IPS DF 4.7 (cell line): ENCODE measurements at regions not wholly inside any gene's neighbourhood (a gene's known extent, or its start where the extent isn't known, plus 50 kb on each side); places are given as distances from the start of the nearest gene placed in this dataset.

Experiments
- DNase-seq: peaks from one replicate; pipeline ENCODE4 v3.0.0-alpha.2; 2013; ENCODE audit warnings: low spot score; ENCODE audit errors: extremely low read depth

DNA sequence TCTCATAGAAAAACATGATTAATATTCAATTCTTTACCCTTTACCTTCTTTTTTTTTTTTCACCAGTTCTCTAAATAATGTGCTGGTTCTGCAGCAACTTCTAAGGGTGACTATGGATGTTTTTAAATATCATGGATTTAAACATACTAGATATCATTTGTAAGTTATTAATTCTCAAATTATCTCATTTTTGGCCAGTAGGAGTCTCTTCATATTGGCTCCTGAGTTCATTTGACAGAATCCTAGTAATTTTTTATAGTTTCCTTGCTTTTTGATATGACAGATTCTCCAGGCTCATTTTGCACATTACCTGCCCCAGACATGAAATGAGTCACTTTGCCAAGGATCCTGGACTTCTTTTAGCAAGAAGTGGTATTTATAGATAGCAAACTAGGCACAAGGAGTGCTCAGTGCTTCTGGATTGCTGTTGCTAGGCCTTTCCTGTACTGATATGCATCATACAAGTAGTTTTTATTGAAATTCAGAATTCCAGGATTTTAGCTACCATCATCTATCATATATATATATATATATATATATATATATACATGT lies 201.3 kb upstream of the IL12B start:
- DNase-seq, result no peak

DNA sequence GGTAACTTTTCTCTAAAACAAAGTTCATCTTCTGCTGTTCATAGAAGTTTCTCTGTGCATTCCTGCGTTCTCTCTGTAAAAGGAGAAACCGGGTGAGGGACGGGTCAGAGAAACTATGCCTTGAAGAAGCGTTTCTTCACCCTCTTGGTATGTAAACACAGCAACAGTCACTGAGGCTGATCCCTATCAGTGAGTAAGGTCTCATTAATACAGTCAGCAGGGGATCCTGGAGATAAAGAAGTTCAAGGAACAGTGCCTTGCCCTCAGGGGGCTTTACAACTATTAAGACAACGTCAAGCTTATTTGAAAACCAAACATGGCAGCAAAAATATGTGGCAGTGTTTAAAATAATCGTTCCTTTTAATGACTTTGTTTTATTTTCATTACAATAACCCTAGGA lies 202.9 kb upstream of the IL12B start:
- no peak for DNase-seq

DNA sequence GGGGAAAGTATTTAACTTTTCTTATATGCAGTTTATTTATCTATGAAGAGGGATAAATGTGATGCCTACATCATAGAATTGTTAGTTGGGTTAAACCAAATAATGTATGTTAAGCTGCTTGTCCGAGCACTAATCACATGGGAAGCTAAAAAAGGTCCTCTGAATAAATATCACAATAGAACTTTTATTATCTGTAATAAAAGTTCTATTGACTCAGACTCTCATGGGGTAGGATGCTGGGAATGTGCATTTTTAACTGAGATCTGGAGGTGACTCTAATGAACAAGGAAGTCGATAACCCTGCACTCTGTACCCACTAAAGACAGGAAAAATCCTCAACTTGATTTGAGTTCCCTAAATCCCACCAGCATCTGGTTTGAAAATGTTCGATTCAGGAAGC lies 205.9 kb upstream of the IL12B start:
- DNase-seq, result no peak

DNA sequence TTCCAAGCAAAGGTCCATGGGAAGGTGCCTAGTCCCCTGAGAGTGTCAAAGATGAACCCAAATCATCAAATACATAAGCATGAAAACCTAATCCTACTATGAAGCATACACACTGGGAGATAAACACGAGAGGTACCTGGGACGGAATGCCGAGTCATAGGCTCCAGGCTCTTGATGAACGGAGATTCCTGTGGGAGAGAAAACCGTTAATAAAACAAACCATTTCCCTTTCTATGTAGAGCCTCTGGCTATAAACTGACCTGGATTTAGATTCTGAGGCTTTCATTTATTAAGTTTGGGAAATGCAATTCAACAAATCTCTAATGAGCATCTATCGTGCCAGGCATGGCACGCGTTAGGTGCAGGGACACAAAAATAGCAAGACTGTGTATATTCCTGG lies 206.4 kb upstream of the IL12B start:
- no peak for DNase-seq

DNA sequence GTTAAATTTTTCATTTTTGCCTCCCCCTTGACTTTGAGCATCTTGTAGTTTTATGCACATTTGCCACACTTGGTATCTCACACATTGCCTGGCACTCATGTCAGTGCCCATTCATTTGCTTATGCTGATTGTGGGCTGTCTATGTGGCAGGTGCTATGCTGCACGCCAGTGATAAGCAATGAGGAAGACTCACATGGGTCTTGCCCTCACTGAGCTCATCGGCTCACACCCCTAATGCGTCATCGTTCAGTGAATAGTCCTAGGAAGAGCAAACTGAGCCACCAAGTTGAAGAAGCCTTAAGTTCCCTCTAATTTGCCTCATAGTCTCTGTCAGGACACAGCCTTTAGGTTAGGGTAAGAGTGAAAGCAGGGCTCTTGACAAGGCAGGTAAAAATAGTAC lies 209.4 kb upstream of the IL12B start:
- DNase-seq, result no peak

DNA sequence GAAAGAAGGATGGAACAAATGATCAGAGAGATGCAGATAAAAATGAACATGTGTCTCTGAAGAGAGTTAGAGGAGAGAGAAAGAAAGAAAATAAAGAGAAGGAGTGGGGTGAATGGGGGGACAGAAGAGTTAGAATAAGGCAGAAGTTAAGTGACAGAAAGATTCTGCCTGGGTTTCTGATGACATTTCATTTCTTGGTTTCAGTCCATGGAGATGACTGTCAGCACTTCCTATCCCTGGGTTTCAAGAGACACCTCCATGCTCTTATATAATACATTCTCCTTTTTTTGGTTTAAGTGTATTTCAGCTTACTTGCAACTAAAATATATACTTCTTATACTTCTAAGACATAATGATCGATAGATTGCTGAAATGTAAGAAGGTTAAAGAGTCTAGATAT lies 213.0 kb upstream of the IL12B start:
- no peak for DNase-seq

DNA sequence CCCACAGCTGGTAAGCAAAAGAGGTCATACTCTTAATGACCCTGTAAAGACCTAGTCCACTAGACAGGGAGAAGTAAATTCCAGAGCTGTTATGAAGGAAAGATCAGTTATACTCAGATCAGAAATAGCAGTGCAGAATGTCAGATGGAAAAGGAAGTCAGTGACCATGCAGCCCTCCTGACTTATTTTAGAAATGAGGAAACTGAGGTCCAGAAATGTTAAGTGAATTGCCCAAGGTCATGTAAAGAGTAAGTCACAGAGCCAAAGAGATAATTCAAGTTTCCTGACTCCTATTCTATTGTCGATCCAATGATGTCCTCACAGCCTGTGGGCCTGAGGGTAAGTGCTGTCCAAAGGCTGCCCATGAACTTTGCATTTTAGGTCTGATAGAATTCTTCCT lies 214.9 kb upstream of the IL12B start:
- DNase-seq, result no peak

DNA sequence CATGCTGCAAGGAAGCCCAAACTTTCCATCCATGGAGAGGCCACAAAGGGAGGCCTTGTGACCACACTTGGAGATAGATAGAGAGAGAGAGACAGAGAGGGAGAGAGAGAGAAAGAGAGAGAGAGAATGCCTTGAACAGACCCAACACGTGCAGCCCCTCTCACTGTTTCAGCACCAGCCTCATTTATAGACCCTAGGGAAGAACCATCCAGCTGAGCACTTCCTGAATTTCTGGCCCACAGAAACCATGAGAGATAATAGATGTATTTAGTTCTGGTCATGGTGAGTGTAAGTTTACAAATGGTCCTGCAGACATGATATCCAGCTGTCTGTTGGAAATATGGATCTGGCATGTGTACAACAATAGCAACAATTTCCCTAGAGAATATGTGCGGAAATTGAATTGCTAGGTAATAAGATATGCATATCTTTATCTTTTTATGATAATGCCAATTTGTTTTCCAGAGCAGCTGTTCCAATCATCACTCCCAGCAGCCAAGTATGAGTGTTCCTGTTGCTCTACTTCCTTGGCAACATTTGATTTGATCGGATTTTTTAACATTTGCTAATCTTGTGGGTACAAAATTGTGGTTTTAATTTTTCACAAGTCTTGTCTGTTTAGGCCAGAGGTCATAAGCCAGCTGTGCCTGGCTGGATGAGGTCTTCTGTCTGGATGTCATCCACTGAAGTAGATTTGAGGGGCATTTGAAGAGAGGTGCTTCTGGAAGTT lies 217.3 kb upstream of the IL12B start:
- no peak for DNase-seq

DNA sequence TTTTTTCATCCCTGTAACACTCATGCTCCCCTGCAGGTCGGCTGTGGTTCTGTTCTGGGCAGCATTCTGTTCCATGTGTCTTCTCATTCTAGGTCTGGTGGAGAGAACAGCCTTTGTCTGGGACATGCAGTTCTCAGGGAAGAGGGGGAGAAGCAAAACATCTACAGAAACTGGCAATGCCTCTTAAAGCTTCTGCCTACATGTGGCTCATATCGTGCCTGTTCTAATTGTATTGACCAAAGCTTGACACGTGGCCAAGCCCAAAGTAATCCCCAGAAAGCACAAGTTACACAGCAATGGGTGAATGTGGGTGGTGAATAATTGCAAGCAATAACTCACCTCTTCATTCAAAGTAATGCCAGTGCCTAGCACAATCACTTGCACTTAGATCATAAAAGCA lies 218.2 kb upstream of the IL12B start:
- no peak for DNase-seq

DNA sequence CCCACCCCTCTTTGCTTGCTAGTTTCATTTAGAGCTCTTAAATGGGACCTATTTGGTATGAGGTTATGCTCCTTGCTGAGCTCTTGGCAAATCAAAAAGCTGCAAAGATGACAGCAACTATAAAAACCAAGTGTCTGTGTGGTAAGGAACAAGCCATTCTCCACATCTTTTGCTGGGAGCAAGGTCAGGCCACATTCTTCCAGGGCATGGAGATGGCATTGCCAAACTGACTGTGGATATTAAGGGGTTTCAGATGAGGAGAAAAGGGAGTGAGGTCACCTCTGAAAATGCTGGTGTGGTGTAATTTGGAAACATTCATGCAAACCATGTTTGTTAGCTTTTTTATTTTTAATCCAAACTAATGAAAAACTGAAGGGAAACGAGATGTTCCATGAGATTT lies 218.8 kb upstream of the IL12B start:
- DNase-seq, result no peak

DNA sequence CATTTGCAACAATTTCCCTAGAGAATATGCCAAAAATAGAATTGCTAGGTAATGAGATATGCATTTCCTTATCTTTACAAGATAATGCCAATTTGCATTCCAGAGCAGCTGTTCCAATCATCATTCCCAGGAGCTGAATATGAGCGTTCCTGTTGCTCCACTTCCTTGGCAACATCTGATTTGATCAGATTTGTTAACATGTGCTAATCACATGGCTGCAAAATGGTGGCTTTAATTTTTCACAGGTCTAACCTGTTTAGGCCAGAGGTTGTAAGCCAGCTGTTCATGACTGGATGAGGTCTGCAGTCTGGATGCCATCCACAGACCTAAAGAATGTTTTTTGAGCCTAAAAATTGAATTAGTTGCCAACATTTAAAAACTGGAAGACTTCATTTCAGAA lies 220.7 kb upstream of the IL12B start:
- no peak for DNase-seq

DNA sequence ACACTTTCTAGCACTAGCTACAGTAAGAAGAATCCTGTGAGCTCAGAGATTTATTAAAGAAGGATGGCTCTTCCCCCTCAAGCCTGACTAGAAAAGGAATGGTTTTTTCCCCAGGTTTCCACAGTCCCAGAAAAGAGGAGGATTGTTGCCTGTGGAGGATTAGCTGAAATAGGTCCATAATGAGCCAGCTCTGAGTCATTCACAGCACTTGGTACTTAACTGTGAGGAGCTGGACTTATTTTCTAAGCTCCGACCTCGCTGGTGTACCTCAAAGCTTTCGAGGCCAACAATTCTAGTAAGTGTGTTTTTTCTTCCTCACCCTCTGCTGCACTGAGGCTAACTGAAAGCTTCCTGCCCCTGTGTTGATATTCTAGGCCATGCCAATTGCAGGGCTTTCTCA lies 222.5 kb upstream of the IL12B start:
- DNase-seq, result no peak

DNA sequence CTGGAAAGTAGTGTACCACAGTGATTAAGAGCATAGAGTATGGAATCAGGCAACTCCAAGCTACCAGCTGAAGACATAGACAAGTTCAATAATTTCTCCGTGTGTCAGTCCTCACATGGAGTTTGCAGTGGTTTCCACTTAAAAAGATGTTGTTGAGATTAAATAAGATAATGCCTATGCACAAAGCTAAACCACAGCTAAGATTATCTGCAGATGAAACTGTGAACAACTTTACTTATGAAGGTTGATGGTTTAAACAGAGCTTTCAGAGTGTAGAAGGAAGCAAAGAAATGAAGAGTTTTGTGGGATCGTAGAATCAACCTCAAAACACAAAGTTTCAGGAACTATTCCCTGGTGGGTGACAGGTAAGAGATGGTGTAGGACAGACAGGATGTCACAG lies 223.5 kb upstream of the IL12B start:
- no peak for DNase-seq

DNA sequence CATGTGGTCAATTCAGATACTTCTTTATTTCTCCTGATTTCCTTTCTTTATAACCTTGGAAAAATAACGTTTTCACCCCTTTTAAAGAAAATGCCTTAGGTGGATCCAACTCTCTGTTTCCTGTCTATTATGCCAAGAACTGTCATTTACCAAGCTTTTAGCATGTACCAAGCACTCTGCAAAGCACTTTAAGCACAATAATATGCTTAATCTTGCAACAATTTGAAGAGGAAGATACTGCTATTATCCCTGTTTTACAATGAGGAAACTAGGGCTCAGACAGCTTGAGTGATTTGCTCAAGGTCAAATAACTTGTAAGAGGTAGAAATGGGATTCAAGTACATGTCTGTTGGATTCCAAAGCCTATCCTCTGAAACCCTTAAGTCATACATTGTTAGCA lies 224.8 kb upstream of the IL12B start:
- no peak for DNase-seq

DNA sequence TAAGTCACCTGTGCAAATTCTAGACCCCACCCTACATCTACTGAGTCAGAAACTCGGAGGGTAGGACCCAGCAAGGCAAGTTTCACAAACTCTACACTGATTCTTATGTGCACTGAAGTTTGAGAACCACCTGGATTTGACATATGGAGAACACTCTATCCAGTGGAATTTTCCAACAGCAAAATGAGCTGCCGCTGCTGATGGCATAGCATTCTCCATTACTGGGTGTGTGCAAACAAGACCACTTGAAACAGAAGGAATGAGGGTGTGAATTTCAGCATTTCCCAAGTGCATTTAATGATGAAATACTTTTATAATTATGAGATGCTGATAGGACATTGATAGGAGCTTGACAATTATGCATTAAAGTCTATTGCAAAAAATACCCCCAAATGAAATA lies 229.1 kb upstream of the IL12B start:
- DNase-seq, result no peak

DNA sequence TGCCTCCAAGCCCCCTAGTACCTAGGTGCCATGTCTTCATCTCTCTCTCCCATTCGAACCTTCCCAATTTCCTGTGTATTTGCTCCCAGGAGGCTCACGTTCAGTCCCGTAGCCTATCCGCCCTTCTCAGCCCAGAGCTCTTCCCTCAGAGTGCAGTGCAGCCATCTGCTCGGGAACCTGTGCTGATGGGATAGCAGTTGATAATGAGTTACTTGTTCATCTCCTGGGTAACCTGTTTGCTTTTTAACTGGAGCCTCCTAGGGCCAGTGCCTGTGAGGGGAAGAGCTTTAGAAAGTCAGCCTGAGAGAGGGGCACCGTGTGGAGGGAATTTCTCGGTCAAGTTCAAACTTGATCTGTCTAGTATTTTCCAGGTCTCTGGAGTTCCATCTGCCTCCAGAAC lies 229.8 kb upstream of the IL12B start:
- DNase-seq, result no peak

DNA sequence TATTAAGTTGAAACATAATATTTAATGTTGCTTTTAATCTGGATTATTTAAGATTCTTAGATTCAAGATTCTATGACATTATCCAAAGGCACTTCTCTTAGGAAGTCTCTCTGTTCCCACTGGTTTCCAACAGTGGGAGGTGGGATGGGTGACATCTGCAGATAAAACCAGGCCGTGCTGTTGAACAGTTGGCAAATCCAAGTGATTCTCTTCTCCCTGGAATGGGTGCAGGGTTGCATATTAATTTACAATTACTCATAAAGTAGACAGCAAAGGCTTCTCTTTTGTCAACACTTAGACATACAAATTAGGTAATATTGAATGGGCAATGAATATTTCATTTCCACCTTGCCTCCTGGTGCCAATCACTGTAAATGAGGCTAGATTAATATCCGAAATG lies 233.7 kb upstream of the IL12B start:
- DNase-seq, result no peak

DNA sequence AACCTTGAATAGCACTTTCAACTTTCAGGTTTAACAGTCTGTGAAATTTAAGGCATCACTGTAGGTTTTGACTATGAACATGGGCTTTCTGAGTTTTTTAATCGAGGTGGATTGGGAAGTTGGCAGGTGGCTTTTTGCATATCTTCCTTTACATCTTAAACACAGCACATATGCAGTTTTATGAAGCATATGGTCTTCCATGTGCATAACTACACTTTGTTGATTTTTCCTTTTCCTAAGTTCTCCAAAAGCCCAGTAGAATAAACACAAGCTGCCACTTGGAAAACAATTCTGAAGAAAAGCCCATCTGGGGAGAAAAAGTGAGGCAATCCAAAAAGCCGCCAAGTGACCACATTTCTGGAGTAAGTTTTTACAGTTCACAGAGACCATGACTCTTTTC lies 236.5 kb upstream of the IL12B start:
- DNase-seq, result no peak

DNA sequence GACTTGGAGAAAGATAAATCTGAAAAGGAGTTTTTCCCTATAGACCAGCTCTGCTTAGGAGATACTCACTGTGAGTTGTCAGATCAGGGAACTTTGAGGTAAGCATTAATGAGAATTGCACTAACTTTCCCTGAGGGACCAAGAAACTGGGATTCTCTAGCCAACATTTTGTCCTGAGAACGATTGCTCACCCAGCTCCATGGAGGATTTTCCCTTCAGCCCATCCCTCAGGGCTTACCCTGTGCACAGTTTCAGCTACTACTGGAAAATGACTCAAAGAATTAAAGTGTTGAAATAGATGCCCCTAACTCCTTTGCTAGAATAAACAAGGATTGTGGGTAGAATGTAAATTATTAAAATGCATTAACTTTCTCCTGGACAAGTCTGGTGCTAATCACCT lies 237.2 kb upstream of the IL12B start:
- no peak for DNase-seq

DNA sequence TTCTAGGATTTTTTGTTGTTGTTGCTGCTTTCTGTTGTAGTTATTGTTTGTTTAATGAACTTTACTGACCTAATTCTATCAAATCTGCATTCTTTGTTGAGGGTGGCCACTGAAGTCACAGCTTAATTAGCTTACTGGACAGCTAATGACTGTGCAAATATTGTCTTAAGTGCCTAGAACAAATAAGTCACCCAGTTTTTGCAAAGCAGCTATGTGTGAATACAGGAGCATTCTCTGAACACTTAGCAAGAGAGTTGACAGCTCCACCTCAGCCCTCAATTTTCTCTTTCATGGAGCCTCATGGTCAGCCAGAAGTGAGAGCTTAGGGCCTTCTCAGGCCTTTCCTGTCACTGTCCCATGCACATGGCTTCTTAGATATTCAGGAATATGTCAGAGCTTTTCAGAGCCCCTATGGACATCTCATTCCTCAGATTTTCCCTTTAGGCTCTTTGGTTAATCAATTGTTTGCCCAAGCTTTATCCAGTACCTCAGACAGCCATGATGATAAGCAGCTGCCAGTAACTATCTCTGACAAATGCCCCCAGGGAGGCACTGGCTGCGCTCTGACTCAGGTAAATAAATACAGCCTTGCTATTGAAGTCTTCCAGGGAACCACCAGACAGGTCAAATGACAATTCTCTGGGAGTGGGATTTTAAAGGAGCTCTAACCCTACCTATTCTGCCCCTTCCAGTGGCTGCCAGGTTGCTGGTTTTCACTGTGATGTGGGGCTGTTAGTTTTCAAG lies 241.4 kb upstream of the IL12B start:
- DNase-seq, result no peak

DNA sequence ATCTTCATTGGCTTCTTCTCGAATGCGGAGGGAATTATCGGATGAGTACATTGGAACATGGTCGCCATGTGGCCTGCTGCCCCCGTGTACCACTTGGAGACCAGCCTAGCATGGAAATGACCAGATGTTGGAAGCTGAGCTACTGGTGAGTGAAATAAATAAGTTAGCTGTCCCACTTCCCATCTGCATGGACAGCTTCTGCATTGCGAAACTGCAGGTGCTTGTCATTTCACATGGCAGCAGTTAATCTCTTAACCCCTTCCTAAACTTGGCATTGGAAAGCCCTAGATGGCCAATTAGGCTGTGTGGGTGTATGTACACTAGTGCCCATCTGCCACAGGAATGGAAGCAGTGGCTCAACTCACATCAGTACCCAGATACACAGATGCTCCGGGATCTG lies 246.6 kb upstream of the IL12B start:
- DNase-seq, result no peak

DNA sequence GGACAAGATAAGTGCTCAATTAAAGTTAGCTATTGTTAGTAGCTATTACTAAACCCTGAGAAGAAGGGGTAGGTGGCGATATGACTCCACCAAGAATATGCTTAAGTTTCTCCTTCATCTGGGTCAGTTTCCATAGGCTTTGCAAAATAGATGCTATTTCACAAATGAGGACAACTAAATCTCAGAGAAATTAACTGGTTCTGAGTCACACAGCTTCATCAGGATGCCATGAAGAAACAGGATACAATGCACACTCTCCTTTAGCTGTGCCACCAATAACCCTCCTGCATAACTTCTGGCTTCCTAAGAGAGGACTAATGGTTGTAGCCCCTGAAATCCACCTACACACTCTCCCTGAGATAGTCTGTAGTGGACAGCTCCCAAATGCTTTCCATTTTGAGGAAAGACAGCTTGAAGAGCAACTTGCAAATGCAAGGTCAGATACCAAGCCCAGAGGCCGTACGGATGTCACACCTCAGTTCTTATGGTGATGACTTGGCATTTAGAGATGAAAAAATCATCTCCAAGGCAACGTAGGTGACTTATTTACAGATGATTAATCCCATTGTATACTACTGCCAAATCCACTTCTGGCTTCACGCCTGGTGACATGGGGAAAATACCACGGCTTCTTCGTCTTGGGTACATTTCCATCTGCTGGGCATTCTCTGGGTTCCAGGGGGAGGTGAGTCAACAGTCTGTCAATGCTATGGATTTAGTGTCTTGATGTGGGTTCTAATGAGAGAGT lies 251.4 kb upstream of the IL12B start:
- DNase-seq, result no peak
